Lower lobe of right lung (tissue), 2 donors: ENCODE measurements at regions not wholly inside any gene's neighbourhood (a gene's known extent, or its start where the extent isn't known, plus 50 kb on each side); places are given as distances from the start of the nearest gene placed in this dataset.

Experiments used
- ATAC-seq, 2 donors: fragments of 200-7000 bp; cut with Tn5 transposase; one replicate each; pipeline ENCODE4 v1.9.1; 2020 to 2022; ENCODE audit warnings: mild to moderate bottlenecking in 2 of 2, moderate library complexity in 2 of 2
- DNase-seq: peaks from one replicate; pipeline ENCODE4 v3.0.0-alpha.2; 2020
- H3K27ac ChIP-seq: fragments of 200-600 bp; one replicate; pipeline ENCODE4 v1.8.0; 2022
- H3K27me3 ChIP-seq: fragments of 200-600 bp; one replicate; pipeline ENCODE4 v1.8.0; 2022; ENCODE audit warnings: low read depth
- H3K36me3 ChIP-seq: fragments of 200-600 bp; one replicate; pipeline ENCODE4 v1.8.0; 2022; ENCODE audit warnings: mild to moderate bottlenecking
- H3K4me1 ChIP-seq: fragments of 200-600 bp; one replicate; pipeline ENCODE4 v1.8.0; 2022
- H3K4me3 ChIP-seq: fragments of 200-600 bp; one replicate; pipeline ENCODE4 v1.8.0; 2022; ENCODE audit warnings: mild to moderate bottlenecking
- H3K9me3 ChIP-seq: fragments of 200-600 bp; one replicate; pipeline ENCODE4 v1.8.0; 2022
- intact Hi-C: fragments of 100-400 bp; cut with DNase I; formaldehyde crosslinking; loops from one replicate; pipeline ENCODE4 v1.11.0; 2022
- TF ChIP-seq, protein P1 (sequence below): fragments of 200-600 bp; IDR thresholded peaks from one replicate; pipeline ENCODE4 v1.8.0; 2022; ENCODE audit warnings: antibody characterized with exemption, mild to moderate bottlenecking
- donor health status: DM: no; HTN: yes; CAD: no; lungs with severe emphysema.

DNA sequence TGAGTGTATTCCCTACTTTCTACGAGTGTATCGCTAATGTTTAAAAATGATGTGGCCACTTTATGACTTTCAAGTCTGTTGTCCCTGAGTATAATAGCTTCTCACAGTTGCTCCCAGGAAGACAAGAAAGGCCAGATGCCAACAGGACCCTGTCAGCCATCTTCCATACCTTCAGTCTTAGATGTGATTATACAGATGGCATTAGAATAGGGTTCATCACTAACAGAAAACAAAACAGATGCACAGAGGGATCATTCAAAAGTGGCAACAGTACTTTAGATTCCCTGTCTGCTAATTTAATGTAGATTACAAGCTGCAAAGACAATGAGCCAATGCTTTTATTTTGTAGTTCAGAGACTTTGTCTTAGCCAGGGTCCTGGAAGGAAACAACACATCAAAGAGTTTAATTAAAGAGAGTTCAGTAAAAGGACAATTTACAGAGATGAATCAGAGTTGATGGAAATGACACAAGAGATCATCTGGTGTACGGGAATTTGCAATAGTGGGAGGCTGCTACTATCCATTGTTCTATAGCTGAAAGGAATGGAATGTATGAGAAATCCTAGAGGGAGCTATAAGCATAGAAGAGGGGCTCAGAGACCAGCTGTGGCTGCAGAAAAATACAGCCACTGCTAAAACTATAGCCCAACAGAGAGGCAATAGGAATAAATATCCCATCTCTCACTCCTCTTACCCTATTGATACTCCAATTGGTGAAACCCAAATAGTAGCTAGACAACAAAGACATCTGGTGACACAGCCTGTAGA, 393.7 kb upstream of the SMC2 start:
- H3K27ac ChIP-seq, result no peak overlapping the region
- no peaks in the 10 kb centered on the region for H3K9me3 ChIP-seq
- no peaks in the 10 kb centered on the region for H3K4me1 ChIP-seq
- no peak overlapping the region for H3K4me3 ChIP-seq
- H3K36me3 ChIP-seq, result no peaks in the 10 kb centered on the region
- DNase-seq, result no peak
- TF ChIP-seq, protein P1, sequence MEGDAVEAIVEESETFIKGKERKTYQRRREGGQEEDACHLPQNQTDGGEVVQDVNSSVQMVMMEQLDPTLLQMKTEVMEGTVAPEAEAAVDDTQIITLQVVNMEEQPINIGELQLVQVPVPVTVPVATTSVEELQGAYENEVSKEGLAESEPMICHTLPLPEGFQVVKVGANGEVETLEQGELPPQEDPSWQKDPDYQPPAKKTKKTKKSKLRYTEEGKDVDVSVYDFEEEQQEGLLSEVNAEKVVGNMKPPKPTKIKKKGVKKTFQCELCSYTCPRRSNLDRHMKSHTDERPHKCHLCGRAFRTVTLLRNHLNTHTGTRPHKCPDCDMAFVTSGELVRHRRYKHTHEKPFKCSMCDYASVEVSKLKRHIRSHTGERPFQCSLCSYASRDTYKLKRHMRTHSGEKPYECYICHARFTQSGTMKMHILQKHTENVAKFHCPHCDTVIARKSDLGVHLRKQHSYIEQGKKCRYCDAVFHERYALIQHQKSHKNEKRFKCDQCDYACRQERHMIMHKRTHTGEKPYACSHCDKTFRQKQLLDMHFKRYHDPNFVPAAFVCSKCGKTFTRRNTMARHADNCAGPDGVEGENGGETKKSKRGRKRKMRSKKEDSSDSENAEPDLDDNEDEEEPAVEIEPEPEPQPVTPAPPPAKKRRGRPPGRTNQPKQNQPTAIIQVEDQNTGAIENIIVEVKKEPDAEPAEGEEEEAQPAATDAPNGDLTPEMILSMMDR, result no peak
- H3K27me3 ChIP-seq, result no peaks in the 10 kb centered on the region
- ATAC-seq, result no peak
- intact Hi-C loops, result no loop called here

DNA sequence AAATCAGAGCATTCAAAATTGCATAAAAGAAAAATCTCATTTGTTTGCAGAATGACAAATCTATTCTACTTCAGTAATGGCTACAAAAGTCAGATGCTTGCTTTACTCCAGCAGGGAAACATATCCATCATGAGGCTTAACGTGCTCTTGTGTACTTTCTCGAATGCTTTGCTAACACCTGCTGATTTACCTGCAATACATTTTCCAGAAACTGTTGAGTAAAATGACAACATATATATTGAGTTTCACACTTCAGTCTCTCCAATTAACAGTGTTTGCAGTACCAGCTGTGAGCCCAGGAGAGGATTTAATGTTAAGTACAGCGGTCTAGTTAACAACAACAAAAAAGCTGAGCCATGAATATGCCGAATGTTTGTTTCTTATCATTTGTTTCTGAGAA, 391.5 kb upstream of the SMC2 start:
- H3K9me3 ChIP-seq, result no peaks in the 10 kb centered on the region
- intact Hi-C loops, result no loop called here

DNA sequence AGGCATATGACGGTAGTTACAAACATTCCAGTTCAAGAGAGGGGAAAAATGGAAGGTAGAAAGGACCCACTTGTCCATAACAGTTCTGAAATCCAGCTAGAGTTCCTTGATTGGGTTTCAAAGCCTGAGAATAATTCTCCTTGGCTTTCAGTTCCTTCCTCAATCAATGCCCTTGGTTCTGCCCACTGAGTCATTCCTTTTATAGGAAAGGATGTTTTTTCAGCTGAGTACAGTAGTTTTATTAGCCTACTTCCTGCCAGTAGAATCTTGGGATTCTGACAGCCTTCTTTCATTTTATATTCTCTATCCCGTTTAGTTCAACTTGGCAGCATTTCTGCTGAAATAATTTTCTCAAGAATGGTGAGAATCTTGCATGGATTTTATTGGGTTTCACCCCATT, 386.9 kb upstream of the SMC2 start:
- TF ChIP-seq, protein P1, result no peak
- Histone ChIP-seq H3K27me3 (no peaks in the 10 kb centered on the region), H3K27ac (no peak overlapping the region), H3K4me3 (no peak overlapping the region), H3K36me3 (no peaks in the 10 kb centered on the region), H3K4me1 (no peaks in the 10 kb centered on the region), H3K9me3 (no peaks in the 10 kb centered on the region)
- DNase-seq, result no peak
- intact Hi-C loops, result no loop called here
- ATAC-seq, result no peak

More for the DNA sequence above, 391.5 kb upstream of the SMC2 start:
- no peak overlapping the region for H3K27ac ChIP-seq
- H3K27me3 ChIP-seq, result no peaks in the 10 kb centered on the region
- TF ChIP-seq, protein P1, result no peak
- DNase-seq (no peak), ATAC-seq (no peak)
- H3K36me3 ChIP-seq, result no peaks in the 10 kb centered on the region
- no peak overlapping the region for H3K4me3 ChIP-seq
- no peaks in the 10 kb centered on the region for H3K4me1 ChIP-seq

DNA sequence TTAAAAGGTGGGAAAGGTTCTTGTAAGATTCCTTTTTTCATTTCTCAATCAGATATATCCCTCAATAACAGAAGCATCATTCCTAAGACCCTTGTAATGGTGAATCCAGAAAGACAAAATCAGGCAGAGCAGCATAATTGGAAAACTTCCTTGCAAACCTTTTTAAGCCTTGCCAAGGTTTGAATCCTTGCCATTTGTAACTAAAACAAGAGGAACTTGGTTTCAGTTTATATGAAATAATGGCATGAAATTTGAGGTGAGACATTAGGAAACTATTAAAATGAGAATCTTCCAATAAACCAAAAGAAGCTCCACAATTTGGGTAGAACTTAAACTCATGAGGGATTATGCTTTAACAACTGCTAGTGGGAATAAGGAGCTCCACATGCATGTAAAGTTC, 384.7 kb upstream of the SMC2 start:
- Histone ChIP-seq H3K9me3 (no peaks in the 10 kb centered on the region), H3K4me1 (no peaks in the 10 kb centered on the region), H3K27me3 (no peaks in the 10 kb centered on the region), H3K36me3 (no peaks in the 10 kb centered on the region), H3K4me3 (no peak overlapping the region), H3K27ac (no peak overlapping the region)
- ATAC-seq, result no peak
- no peak for DNase-seq
- TF ChIP-seq, protein P1, result no peak
- intact Hi-C loops, result no loop called here

DNA sequence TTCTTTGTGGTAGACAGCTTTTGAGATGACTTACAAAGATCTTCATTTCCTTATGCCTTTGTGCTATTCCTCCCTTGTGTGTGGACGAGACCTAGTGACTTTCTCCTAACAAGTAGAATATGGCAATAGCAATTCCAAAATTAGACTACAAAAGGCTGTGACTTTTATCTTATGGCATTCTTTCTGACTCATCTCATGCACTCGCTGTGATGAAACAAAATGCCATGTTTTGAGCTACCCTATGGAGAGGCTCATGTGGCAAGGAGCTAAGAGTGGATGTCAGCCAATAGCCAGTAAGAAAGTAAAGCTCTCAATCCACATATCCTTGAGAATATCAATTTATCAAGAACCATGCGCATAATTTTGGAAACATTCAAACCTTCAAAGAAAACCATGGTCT, 380.5 kb upstream of the SMC2 start:
- DNase-seq (no peak), ATAC-seq (no peak)
- H3K9me3 ChIP-seq, result no peaks in the 10 kb centered on the region
- TF ChIP-seq, protein P1, result no peak
- no peak overlapping the region for H3K4me3 ChIP-seq
- no peaks in the 10 kb centered on the region for H3K4me1 ChIP-seq
- intact Hi-C loops, result no loop called here
- H3K27ac ChIP-seq, result no peak overlapping the region
- H3K27me3 ChIP-seq, result no peaks in the 10 kb centered on the region
- H3K36me3 ChIP-seq, result no peaks in the 10 kb centered on the region
